ENCODE measurements at regions not wholly inside any gene's neighbourhood (a gene's known extent, or its start where the extent isn't known, plus 50 kb on each side); places are given as distances from the start of the nearest gene placed in this dataset.

GRCh38 chr13:44273216-44273615, 100.4 kb upstream of the SERP2 start:
- Mint-ChIP-seq H3K4me1 (ENCODE audit: low read depth) (peaks cover 76% of the 10 kb centered on the region), H3K27me3 (ENCODE audit: low read depth) (no peaks in the 10 kb centered on the region), H3K36me3 (ENCODE audit: insufficient read depth in 2 of 2) (peaks cover 0 to 5% of the 10 kb centered on the region in 2 donors), H3K9me3 (peaks cover 3 to 5% of the 10 kb centered on the region in 2 donors), H3K27ac (no peak overlapping the region), H3K4me3 (peak overlapping the region in 1 of 2 donors; percentile 58)
- DNase-seq (no peak), ATAC-seq (replicated peaks in 1 of 2) (no peak)

DNA sequence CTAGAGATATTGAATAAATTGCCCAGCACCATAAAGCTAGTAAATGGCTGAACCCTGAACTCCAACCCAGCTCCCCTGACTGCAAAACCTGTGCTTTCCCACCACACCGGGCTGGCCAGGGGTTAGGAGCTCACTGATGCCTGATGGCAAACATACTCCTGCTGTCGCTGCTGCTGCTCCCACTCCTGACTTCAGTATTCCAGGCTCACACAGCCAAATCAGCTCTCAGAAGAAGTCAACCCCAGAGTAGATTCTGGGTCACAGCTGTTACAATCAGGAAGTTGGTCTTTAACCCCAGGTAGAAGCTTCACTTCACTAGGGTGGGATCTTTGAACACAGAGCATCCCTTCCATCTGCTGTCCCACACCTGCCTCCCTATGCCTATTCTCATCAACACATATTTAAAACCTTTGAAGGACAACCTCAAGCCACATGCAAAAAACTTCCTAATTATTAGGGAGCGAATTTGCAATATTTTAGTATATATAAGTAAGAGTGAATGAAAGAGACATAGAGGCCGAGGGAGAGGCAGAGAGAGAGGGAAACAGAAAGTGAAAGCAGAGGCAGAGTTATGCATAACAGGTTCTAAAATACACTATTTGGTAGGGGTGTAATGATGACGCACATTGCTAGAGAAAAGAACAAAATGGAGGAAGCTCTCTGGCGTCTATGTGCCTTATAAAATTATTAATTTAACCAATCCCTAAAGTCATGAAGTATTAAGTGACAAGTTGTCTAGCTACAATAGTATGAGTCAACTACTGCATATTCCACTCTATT, 99.4 kb upstream of the SERP2 start:
- peak overlapping the region; percentile 55 to 58 for H3K4me3 Mint-ChIP-seq
- peaks cover 76% of the 10 kb centered on the region for H3K4me1 Mint-ChIP-seq (ENCODE audit: low read depth)
- peak; percentile 93 to 95 for ATAC-seq (replicated peaks in 1 of 2)
- H3K27ac Mint-ChIP-seq, result peak overlapping the region; percentile 33
- H3K9me3 Mint-ChIP-seq, result peaks cover 3 to 5% of the 10 kb centered on the region in 2 donors
- DNase-seq, result peak; percentile 19 to 23
- no peaks in the 10 kb centered on the region for H3K27me3 Mint-ChIP-seq (ENCODE audit: low read depth)
- peaks cover 0 to 5% of the 10 kb centered on the region in 2 donors for H3K36me3 Mint-ChIP-seq (ENCODE audit: insufficient read depth in 2 of 2)

DNA sequence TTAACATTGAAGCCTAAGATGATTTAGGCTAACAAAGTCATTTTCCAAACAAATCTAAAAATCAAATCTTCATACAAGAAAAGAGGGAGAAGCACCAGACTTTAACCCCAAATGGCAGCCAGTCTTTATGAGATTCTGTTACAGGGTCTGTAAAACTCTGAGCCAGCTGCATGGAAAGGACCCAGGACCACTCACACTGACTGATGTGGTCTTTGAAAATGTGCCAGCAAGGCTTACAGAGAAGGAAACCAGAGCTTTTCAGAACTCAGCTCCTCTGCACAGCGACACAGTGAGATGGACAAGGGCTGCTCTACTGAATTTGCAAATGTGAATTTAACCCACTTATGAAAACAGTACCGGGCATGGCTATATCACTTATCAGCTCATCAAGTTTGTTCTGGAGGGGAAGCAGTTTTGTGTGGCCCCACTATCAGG, 98.8 kb upstream of the SERP2 start:
- no peaks in the 10 kb centered on the region for H3K27me3 Mint-ChIP-seq (ENCODE audit: low read depth)
- H3K27ac Mint-ChIP-seq, result peak overlapping the region; percentile 40
- peak overlapping the region; percentile 55 to 58 for H3K4me3 Mint-ChIP-seq
- DNase-seq (peak; percentile 17 to 22), ATAC-seq (replicated peaks in 1 of 2) (peak; percentile 62 to 69)
- peaks cover 0 to 5% of the 10 kb centered on the region in 2 donors for H3K36me3 Mint-ChIP-seq (ENCODE audit: insufficient read depth in 2 of 2)
- H3K4me1 Mint-ChIP-seq (ENCODE audit: low read depth), result peaks cover 73% of the 10 kb centered on the region
- H3K9me3 Mint-ChIP-seq, result peaks cover 3 to 5% of the 10 kb centered on the region in 2 donors

DNA sequence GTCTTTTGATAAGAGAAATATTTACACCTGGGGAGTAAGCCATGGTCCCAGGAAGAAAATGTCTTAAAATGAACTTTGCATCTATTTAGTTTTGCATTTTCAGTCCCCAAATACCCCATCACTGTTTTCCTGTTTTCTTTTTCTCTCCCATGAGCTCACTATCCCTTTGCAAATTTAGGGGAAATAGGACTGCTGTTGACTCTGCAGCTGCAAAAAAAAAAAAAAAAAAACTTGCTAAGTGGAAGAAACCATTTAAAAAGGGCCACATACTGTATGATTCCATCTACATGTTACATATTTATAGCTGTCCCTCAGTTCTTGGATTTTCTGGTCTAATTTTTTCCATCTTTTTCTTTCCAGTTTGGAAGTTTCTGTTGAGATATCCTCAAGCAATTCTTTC, 98.2 kb upstream of the SERP2 start:
- peaks cover 73% of the 10 kb centered on the region for H3K4me1 Mint-ChIP-seq (ENCODE audit: low read depth)
- H3K27me3 Mint-ChIP-seq (ENCODE audit: low read depth), result no peaks in the 10 kb centered on the region
- H3K36me3 Mint-ChIP-seq (ENCODE audit: insufficient read depth in 2 of 2), result peaks cover 0 to 5% of the 10 kb centered on the region in 2 donors
- DNase-seq (no peak), ATAC-seq (replicated peaks in 1 of 2) (no peak)
- H3K9me3 Mint-ChIP-seq, result peaks cover 3 to 7% of the 10 kb centered on the region in 2 donors
- peak overlapping the region; percentile 13 to 48 for H3K4me3 Mint-ChIP-seq
- no peak overlapping the region for H3K27ac Mint-ChIP-seq

DNA sequence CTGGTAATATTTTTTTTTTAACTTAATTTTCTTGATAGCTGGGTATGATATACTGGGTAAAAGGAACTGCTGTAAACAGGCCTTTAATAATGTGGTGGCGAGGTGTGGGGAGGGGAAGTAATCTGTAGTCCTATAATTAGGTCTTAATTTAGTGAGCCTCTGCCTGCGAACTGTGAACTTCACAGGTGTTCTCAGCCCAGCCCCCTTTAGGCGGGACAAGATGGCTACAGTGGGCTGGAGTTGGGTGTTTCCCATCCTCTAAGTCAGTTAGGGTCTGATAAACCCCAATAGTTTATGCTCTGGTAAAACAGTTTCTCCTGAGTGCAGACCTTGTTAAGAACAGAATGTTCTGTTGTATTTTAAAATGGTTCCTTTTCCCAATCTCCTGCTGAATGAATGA, 97.6 kb upstream of the SERP2 start:
- peak overlapping the region in 1 of 2 donors; percentile 13 for H3K4me3 Mint-ChIP-seq
- H3K36me3 Mint-ChIP-seq (ENCODE audit: insufficient read depth in 2 of 2), result peaks cover 0 to 5% of the 10 kb centered on the region in 2 donors
- peaks cover 66% of the 10 kb centered on the region for H3K4me1 Mint-ChIP-seq (ENCODE audit: low read depth)
- H3K27ac Mint-ChIP-seq, result no peak overlapping the region
- ATAC-seq (replicated peaks in 1 of 2) (no peak), DNase-seq (no peak)
- peaks cover 3 to 7% of the 10 kb centered on the region in 2 donors for H3K9me3 Mint-ChIP-seq
- H3K27me3 Mint-ChIP-seq (ENCODE audit: low read depth), result no peaks in the 10 kb centered on the region

DNA sequence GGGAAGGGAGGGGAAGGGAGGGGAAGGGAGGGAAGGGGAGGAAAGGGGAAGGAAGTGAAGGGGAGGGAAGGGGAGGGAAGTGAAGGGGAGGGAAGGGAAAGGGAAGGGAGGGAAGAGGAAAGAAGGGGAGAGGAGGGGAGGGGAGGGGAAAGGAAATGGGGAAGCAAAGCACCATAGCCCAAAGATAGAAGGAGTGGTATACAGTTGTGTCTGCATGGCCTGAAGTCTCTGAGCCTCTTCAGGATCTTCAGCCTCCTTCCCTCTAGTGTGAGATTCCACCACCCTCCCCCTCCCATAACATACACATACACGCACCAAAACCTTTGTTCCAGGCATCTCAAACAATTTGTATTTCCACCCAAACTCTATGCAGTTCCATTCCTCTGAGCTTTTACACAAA, 96.2 kb upstream of the SERP2 start:
- H3K4me1 Mint-ChIP-seq (ENCODE audit: low read depth), result peaks cover 52% of the 10 kb centered on the region
- DNase-seq (no peak), ATAC-seq (replicated peaks in 1 of 2) (no peak)
- no peak overlapping the region for H3K4me3 Mint-ChIP-seq
- peaks cover 0 to 5% of the 10 kb centered on the region in 2 donors for H3K36me3 Mint-ChIP-seq (ENCODE audit: insufficient read depth in 2 of 2)
- peaks cover 3 to 5% of the 10 kb centered on the region in 2 donors for H3K9me3 Mint-ChIP-seq
- H3K27me3 Mint-ChIP-seq (ENCODE audit: low read depth), result peaks cover 7% of the 10 kb centered on the region
- no peak overlapping the region for H3K27ac Mint-ChIP-seq

GRCh38 chr13:44278166-44278565, 95.5 kb upstream of the SERP2 start:
- H3K4me1 Mint-ChIP-seq (ENCODE audit: low read depth), result peaks cover 46% of the 10 kb centered on the region
- H3K27me3 Mint-ChIP-seq (ENCODE audit: low read depth), result peaks cover 13% of the 10 kb centered on the region
- peaks cover 0 to 5% of the 10 kb centered on the region in 2 donors for H3K36me3 Mint-ChIP-seq (ENCODE audit: insufficient read depth in 2 of 2)
- no peak for ATAC-seq (replicated peaks in 1 of 2)
- no peak for DNase-seq
- H3K4me3 Mint-ChIP-seq, result no peak overlapping the region
- no peak overlapping the region for H3K27ac Mint-ChIP-seq
- H3K9me3 Mint-ChIP-seq, result peaks cover 3 to 5% of the 10 kb centered on the region in 2 donors

GRCh38 chr13:44280456-44280855, 93.2 kb upstream of the SERP2 start:
- DNase-seq, result no peak
- ATAC-seq (replicated peaks in 1 of 2), result no peak
- Mint-ChIP-seq H3K4me1 (ENCODE audit: low read depth) (peaks cover 23% of the 10 kb centered on the region), H3K4me3 (no peak overlapping the region), H3K9me3 (peaks cover 5% of the 10 kb centered on the region in 2 donors), H3K36me3 (ENCODE audit: insufficient read depth in 2 of 2) (peaks cover 0 to 4% of the 10 kb centered on the region in 2 donors), H3K27ac (no peak overlapping the region), H3K27me3 (ENCODE audit: low read depth) (peaks cover 13% of the 10 kb centered on the region)

- H3K36me3 Mint-ChIP-seq (ENCODE audit: insufficient read depth in 2 of 2), result peaks cover 0 to 7% of the 10 kb centered on the region in 2 donors
- no peak overlapping the region for H3K4me3 Mint-ChIP-seq
- H3K27ac Mint-ChIP-seq, result no peak overlapping the region
- peaks cover 14% of the 10 kb centered on the region for H3K27me3 Mint-ChIP-seq (ENCODE audit: low read depth)
- ATAC-seq (replicated peaks in 1 of 2), result no peak
- H3K4me1 Mint-ChIP-seq (ENCODE audit: low read depth), result peaks cover 17% of the 10 kb centered on the region
- peaks cover 5% of the 10 kb centered on the region in 2 donors for H3K9me3 Mint-ChIP-seq
- no peak for DNase-seq
Observed at GRCh38 chr13:44281252-44282000, 92.2 kb upstream of the SERP2 start.

DNA sequence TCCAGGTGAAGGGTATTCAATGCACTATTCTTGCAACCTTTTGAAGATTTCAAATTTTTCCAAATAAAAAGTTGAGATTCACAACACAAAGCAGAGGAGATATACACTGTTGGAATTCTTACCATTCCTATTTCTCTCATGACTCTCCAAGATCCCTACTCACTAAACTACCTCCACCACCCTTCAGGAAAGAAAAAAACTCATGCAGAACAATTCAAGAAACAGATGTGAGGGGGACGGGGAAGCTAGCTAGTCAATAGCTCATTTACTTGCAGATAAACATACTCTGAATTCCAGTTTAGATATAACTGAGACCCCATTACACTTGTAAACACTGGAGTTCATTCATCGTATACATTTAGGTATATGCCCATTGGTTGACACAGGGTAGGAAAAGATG, 90.0 kb upstream of the SERP2 start:
- Mint-ChIP-seq H3K4me1 (ENCODE audit: low read depth) (peaks cover 6% of the 10 kb centered on the region), H3K27ac (no peak overlapping the region), H3K9me3 (peaks cover 2 to 3% of the 10 kb centered on the region in 2 donors), H3K27me3 (ENCODE audit: low read depth) (peaks cover 23% of the 10 kb centered on the region), H3K36me3 (ENCODE audit: insufficient read depth in 2 of 2) (peaks cover 0 to 4% of the 10 kb centered on the region in 2 donors), H3K4me3 (no peak overlapping the region)
- DNase-seq, result no peak
- ATAC-seq (replicated peaks in 1 of 2), result no peak

DNA sequence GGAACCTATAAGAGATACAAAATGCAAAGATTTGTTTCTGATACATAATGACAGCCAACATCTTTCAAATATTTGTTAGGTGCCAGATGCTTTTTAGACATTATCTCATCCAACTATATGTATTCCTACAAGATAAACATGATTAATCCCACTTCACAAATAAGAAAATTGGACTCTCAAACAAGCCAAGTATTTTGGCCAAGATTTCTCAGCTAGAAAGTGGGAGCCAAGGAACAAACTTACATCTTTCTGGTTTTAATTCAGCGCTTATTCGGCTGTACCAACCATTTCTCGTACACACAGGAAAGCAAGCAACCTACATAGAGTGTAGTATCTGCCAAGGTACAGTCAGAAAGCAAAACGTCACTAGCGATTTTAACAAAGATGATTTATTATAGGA, 85.7 kb upstream of the SERP2 start:
- H3K36me3 Mint-ChIP-seq (ENCODE audit: insufficient read depth in 2 of 2), result peaks cover 0 to 4% of the 10 kb centered on the region in 2 donors
- H3K4me1 Mint-ChIP-seq (ENCODE audit: low read depth), result peaks cover 7% of the 10 kb centered on the region
- peaks cover 23% of the 10 kb centered on the region for H3K27me3 Mint-ChIP-seq (ENCODE audit: low read depth)
- peaks cover 0 to 5% of the 10 kb centered on the region in 2 donors for H3K9me3 Mint-ChIP-seq
- H3K27ac Mint-ChIP-seq, result no peak overlapping the region
- DNase-seq, result no peak
- H3K4me3 Mint-ChIP-seq, result no peak overlapping the region
- no peak for ATAC-seq (replicated peaks in 1 of 2)

DNA sequence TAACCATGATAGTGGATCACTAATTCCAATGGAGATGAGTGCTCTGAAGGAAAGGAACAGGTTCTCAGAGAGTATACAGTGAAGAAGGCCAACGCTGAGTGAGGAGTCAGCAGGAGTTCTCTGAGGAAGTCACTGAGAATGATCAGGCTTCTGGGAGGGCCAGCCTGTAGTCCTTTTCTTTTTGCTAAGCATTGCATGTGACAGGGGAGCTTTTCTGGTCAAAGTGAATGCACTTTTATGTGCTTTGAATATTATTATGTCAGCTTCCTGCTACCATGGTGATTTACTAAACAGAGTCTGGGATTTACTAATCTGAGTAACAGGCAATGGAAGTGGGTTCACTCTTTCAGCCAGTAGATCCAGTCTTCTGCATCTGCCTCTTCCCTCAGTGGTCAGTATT, 81.1 kb upstream of the SERP2 start:
- H3K4me3 Mint-ChIP-seq, result peak overlapping the region; percentile 23 to 54
- peak overlapping the region; percentile 48 for H3K27ac Mint-ChIP-seq
- peaks cover 12% of the 10 kb centered on the region for H3K27me3 Mint-ChIP-seq (ENCODE audit: low read depth)
- peaks cover 0 to 2% of the 10 kb centered on the region in 2 donors for H3K9me3 Mint-ChIP-seq
- ATAC-seq (replicated peaks in 1 of 2), result peak; percentile 56 to 62
- peaks cover 30% of the 10 kb centered on the region for H3K4me1 Mint-ChIP-seq (ENCODE audit: low read depth)
- H3K36me3 Mint-ChIP-seq (ENCODE audit: insufficient read depth in 2 of 2), result no peaks in the 10 kb centered on the region
- DNase-seq, result no peak

DNA sequence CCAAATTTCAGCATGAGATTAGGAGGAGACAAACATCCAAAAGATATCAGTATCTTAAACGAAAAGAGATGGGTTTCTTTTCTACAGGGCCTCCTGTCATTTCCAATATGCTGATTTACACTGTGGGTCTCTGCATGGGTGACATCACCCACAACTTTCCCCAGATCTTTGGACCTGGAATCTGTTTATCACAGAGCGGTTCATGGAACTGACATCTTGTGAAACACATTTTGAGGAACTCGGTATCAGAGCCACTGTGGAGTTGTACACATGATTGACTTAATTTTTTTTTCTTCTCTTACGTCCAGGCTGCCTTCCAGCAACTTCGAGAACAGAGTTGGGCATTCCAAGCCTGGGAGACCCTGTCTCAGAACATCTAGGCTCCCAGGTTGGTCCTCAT, 80.2 kb upstream of the SERP2 start:
- no peak for ATAC-seq (replicated peaks in 1 of 2)
- DNase-seq, result no peak
- H3K9me3 Mint-ChIP-seq, result peaks cover 0 to 2% of the 10 kb centered on the region in 2 donors
- H3K27me3 Mint-ChIP-seq (ENCODE audit: low read depth), result peaks cover 14% of the 10 kb centered on the region
- no peaks in the 10 kb centered on the region for H3K36me3 Mint-ChIP-seq (ENCODE audit: insufficient read depth in 2 of 2)
- peak overlapping the region; percentile 48 for H3K27ac Mint-ChIP-seq
- peaks cover 32% of the 10 kb centered on the region for H3K4me1 Mint-ChIP-seq (ENCODE audit: low read depth)
- peak overlapping the region; percentile 56 to 66 for H3K4me3 Mint-ChIP-seq
